Peyer's patch (tissue), 4 donors: ENCODE measurements at regions not wholly inside any gene's neighbourhood (a gene's known extent, or its start where the extent isn't known, plus 50 kb on each side); places are given as distances from the start of the nearest gene placed in this dataset.
"Not testable (repeated sequence)": the region's sequence is repeated elsewhere in the genome, so short reads cannot be mapped to it uniquely, and the experiment has no call there.

Source experiments
- DNase-seq, 3 donors: peaks; one replicate each; pipeline ENCODE4 v3.0.0-alpha.2; 2017 to 2019
- H3K27ac ChIP-seq, 4 donors: fragments of 200-600 bp; sonication (generic); one replicate each; pipeline ENCODE4 v1.5.1; 2016 to 2019
- H3K27me3 ChIP-seq, 2 donors: fragments of 200-600 bp; sonication (generic); one replicate each; pipeline ENCODE4 v1.5.1; 2019
- H3K36me3 ChIP-seq, 3 donors: fragments of 200-600 bp; sonication (generic); one replicate each; pipeline ENCODE4 v1.5.1; 2016 to 2019
- H3K4me1 ChIP-seq, 4 donors: fragments of 200-600 bp; sonication (generic); one replicate each; pipeline ENCODE4 v1.5.1; 2016 to 2019
- H3K4me3 ChIP-seq, 4 donors: fragments of 200-600 bp; sonication (generic); 1 replicate in 3 of 4; 2 replicates in 1 of 4; pipeline ENCODE4 v1.5.1; 2016 to 2019; ENCODE audit warnings: mild to moderate bottlenecking in 1 of 4
- H3K9me3 ChIP-seq, 4 donors: fragments of 200-600 bp; sonication (generic); one replicate each; pipeline ENCODE4 v1.5.1; 2016 to 2019; ENCODE audit warnings: mild to moderate bottlenecking in 1 of 4
- CTCF ChIP-seq, 6 experiments: fragments of 450-650 bp in 4 of 6; fragments of 200-600 bp in 2 of 6; sonication (generic) in 1 of 6; IDR thresholded peaks; one replicate each; pipeline ENCODE4 v1.5.1; 2017 to 2019; ENCODE audit warnings: antibody characterized with exemption in 6 of 6, mild to moderate bottlenecking in 3 of 6, moderate library complexity in 1 of 6
- POLR2A ChIP-seq, 2 donors: fragments of 450-650 bp; IDR thresholded peaks; one replicate each; pipeline ENCODE4 v1.5.1; 2017; ENCODE audit warnings: antibody characterized with exemption in 2 of 2, mild to moderate bottlenecking in 2 of 2, moderate library complexity in 2 of 2

DNA sequence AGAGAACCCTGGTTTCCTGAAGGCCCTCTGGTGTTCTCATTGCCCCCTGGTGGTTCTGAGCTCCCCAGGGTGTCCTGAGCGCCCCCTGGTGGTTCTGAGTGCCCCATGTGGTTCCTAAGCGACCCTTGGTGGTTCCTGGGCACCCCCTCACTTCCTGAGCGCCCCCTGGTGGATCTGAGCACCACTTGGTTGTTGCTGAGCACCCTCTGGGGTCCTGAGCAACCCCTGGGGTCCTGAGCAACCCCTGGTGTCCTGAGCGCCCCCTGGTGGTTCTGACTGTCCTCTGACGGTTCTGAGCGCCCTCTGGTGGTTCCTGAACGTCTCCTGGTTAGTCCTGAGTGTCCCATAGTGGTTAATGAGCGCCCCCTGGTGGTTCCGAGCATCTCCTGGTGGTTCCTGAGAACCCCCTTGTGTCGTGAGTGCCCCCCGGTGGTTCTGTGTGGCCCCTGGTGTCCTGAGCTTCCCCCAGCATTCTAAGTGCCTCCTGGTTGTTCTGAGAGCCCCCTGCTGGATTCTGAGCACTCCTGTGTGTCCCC, 568.3 kb downstream of the TMEM121 start:
- H3K9me3 ChIP-seq = no peaks in the 10 kb centered on the region
- no peak overlapping the region for H3K4me3 ChIP-seq
- H3K27ac ChIP-seq = no peak overlapping the region
- H3K27me3 ChIP-seq = no peaks in the 10 kb centered on the region
- no peaks in the 10 kb centered on the region for H3K4me1 ChIP-seq
- peak in 1 of 3 donors; percentile 58 for DNase-seq
- TF ChIP-seq POLR2A (IDR thresholded peaks at IDR 0.05) = no peak
- peak in 3 of 6 experiments; percentile 12 to 39 (median 26) for TF ChIP-seq CTCF (IDR thresholded peaks at IDR 0.05)
- H3K36me3 ChIP-seq = no peaks in the 10 kb centered on the region

GRCh38 chr14:106107703-106108102, 581.3 kb downstream of the TMEM121 start:
- no peaks in the 10 kb centered on the region for H3K27me3 ChIP-seq
- no peaks in the 10 kb centered on the region for H3K36me3 ChIP-seq
- no peak overlapping the region for H3K4me3 ChIP-seq
- H3K27ac ChIP-seq = no peak overlapping the region
- no peaks in the 10 kb centered on the region for H3K4me1 ChIP-seq
- DNase-seq = no peak
- no peak for TF ChIP-seq POLR2A (IDR thresholded peaks at IDR 0.05)
- TF ChIP-seq CTCF (IDR thresholded peaks at IDR 0.05) = no peak
- no peaks in the 10 kb centered on the region for H3K9me3 ChIP-seq

- no peaks in the 10 kb centered on the region for H3K9me3 ChIP-seq
- no peaks in the 10 kb centered on the region for H3K36me3 ChIP-seq
- no peaks in the 10 kb centered on the region for H3K4me1 ChIP-seq
- TF ChIP-seq CTCF (IDR thresholded peaks at IDR 0.05) (no peak), POLR2A (IDR thresholded peaks at IDR 0.05) (no peak)
- no peak overlapping the region for H3K4me3 ChIP-seq
- no peak overlapping the region for H3K27ac ChIP-seq
- no peaks in the 10 kb centered on the region for H3K27me3 ChIP-seq
- no peak for DNase-seq
Measured at GRCh38 chr14:106109337-106109736, 583.0 kb downstream of the TMEM121 start.

- Histone ChIP-seq H3K4me3 (no peak overlapping the region), H3K27ac (no peak overlapping the region), H3K9me3 (no peaks in the 10 kb centered on the region), H3K4me1 (no peaks in the 10 kb centered on the region), H3K27me3 (no peaks in the 10 kb centered on the region), H3K36me3 (no peaks in the 10 kb centered on the region)
- TF ChIP-seq CTCF (IDR thresholded peaks at IDR 0.05) (no peak), POLR2A (IDR thresholded peaks at IDR 0.05) (no peak)
- no peak for DNase-seq
Measured at GRCh38 chr14:106115401-106115800, 589.0 kb downstream of the TMEM121 start.

- not testable (repeated sequence) for H3K36me3 ChIP-seq, DNase-seq, H3K4me3 ChIP-seq, H3K27me3 ChIP-seq, H3K27ac ChIP-seq, H3K9me3 ChIP-seq, H3K4me1 ChIP-seq
- TF ChIP-seq CTCF (IDR thresholded peaks at IDR 0.05) = peak in 2 of 6 experiments; percentile 25 to 36
Measured at GRCh38 chr14:106116339-106116930, 590.1 kb downstream of the TMEM121 start.

GRCh38 chr14:106120101-106120500, 593.7 kb downstream of the TMEM121 start:
- Histone ChIP-seq H3K36me3 (no peaks in the 10 kb centered on the region), H3K4me3 (no peak overlapping the region), H3K4me1 (no peaks in the 10 kb centered on the region), H3K27me3 (no peaks in the 10 kb centered on the region), H3K9me3 (no peaks in the 10 kb centered on the region), H3K27ac (no peak overlapping the region)
- TF ChIP-seq CTCF (IDR thresholded peaks at IDR 0.05) = no peak
- no peak for DNase-seq
